GM19397 (cell line): ENCODE measurements at regions not wholly inside any gene's neighbourhood (a gene's known extent, or its start where the extent isn't known, plus 50 kb on each side); places are given as distances from the start of the nearest gene placed in this dataset.
"Not testable (repeated sequence)": the region's sequence is repeated elsewhere in the genome, so short reads cannot be mapped to it uniquely, and the experiment has no call there.

ENCODE experiments used
- ATAC-seq: cut with Tn5 transposase; IDR thresholded peaks from one replicate; pipeline ENCODE4 v1.9.1; 2021; ENCODE audit warnings: mild to moderate bottlenecking, moderate library complexity; ENCODE audit not compliant: unreplicated experiment

DNA sequence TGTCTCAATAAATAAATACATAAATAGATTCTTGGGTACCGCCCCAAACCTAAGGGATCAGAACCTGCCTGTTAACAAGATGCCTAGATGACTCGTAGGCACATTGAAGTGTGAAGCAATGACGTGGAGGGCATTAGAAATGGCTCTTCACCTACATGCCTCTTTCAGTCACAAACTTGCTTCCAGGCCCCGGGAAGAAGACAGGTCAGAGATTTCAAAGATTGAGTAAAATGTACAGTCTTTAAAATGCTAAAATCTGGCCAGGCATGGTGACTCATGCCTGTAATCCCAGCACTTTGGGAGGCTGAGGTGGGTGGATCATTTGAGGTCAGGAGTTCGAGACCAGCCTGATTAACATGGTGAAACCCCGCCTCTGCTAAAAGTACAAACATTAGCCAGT, 480.8 kb upstream of the JARID2 start:
- ATAC-seq = no peak

DNA sequence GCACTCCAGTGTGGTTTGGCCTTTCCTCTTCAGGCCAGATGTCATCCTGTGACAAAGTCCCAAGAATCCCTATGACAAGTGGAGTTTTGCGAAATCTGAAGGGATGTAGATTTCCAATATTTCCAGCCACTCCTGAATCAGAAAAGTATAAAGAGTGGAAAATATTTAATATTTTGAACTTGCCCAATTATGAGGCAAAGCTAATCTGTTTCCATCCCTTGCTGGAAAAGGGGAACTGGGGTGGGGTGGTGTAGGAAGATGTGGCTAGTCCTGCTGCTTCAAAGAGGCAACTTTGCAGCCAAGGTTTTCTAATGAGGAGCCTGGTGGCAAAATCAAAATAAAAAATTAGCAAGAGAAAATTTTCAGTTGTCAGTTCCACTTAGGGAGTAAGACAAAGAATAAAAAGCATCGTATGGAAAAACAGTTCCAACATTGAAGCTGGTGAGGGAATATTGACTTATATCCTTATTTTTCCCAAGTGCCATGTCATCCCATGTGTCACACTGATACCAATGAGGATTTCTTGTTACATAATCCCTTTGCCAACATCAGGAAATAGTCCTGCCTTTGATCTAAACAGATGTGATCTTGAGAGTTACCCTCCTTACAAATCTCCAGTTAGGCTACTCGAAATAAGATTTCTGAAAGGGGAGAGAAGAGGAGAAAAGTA, 480.0 kb upstream of the JARID2 start:
- no peak for ATAC-seq

DNA sequence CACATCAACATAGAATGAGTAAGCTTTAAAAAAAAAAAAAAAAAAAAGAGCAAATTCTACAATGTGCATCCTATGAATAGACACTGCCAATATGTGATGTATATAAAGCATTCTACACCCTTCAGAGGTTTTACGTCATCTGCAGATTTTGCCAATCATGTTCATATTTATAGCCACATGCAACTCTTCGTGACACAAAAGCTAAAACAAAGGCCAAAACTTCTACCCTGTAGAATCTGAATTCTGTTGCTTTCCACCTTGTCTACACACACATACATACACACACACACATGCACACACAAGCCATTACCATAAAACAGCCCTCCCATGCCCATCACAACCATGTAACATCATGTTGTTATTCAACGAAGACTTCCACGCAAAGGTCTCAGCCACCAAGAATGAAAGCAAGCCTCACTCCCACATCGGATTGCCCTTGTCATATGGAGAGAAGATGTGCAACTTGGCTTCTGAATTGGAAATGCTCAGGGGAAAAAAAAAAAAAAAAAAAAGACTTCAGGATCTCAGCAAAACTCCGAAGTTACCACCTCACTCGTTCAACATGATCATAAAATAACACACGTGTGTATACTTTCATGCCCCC, 479.4 kb upstream of the JARID2 start:
- no peak for ATAC-seq

DNA sequence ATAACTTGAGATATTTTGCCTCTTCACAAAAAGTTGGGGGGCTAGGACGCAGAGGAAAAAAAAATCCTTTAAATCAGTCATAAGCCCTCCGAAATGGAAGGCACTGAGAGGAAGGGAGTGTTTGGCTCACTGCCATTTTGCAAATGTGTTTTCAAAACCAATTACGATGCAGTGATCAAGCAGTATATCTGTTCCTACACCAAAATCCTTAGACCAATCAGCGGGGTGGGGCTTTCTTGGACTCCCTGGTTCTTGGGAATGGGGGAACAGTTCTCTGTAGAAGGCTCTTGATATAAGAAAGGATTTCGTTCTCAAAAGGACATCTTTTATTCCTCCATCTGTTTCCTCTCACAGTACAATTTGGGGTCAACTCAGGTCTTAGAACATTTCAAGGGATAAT, 478.6 kb upstream of the JARID2 start:
- no peak for ATAC-seq

DNA sequence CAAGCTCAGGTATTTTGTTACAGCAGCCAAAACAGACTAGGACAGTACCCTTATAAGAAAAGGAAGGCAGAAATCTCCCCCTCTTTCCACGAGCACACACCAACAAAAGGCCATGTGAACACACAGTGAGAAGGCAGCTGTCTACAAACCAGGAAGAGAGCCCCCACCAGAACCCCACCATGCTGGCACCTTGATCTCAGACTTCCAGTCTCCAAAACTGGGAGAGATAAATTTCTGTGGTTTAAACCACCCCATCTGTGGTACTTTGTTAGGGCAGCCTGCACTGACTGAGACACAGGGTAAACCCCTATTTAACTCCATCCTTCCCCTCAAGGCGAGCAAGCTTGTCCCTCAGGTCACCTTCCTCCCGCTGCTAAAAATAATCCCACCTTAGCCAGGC, 475.8 kb upstream of the JARID2 start:
- no peak for ATAC-seq

DNA sequence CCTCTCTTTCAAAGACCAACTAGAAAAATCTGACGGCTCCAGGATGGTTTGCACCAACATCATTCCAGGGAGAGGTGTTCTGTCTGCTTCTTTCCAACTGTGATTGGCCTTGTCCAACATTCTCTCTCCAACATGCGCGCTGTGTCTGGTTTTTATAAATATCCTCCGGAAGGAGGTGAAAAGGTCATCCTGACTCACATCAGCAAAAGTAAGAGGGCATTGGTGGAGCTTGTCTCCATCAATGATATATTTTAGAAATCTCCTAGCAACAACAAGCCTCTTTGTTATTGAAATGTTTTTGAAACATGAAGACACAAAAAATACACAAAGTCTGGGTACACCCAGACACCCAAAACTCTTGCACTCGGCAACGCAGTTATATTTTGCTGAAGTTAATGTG, 475.3 kb upstream of the JARID2 start:
- ATAC-seq = no peak

DNA sequence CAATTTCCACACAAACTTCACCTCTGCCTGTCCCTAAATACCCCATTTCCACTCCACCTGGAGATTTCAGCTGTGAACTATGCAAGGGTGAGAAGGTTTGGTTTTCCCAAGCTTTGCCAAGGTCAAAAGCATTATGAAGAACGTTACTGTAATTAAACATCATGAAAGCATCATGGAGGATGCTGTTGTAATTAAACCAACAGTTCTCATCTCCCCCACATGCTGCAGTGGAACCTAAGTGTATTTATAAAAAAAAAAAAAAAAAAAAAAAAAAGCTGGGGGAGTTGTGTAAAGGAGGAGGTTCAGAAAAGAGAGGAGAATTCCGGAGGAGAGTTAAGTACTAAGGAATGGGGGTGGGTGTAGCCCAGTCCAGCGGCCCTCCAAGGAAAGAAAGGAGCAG, 474.9 kb upstream of the JARID2 start:
- ATAC-seq = no peak

DNA sequence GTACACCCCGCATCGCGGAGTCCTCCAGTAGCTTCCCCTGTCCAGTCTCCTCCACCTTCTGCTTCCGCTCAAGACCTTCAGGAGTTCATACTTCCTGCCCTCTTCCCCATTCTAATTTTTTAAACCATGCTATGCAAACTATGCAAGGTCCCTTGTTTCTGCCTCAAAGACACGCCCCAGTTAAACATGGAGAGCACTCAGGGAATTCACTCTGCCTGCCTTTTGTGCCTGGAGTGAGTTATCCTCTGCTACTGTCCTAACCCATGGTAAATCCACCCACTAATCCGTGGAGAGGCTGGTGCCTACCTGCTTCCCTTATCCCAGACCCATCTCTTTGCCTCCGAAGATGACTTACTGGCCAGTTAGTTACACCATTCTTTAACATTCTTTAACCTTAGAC, 473.7 kb upstream of the JARID2 start:
- ATAC-seq = no peak

DNA sequence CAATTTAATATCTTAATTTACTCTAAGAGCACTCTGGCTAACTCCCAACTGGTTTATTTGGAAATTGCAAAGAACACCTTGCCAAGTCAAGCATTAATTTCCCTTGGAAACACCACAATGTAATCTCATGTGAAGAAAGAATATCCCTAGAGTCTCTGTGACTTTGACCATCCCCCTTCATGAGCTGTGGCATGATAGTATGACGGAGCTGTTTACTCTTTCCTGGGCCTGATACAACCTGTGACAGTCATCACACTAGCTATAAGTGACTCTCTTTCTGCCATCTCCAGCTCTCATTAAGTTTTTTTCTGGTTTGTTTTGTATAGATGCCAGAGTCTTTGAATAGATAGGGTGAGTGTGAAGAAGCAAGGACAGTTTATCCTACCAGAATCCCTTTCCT, 470.3 kb upstream of the JARID2 start:
- ATAC-seq = no peak

DNA sequence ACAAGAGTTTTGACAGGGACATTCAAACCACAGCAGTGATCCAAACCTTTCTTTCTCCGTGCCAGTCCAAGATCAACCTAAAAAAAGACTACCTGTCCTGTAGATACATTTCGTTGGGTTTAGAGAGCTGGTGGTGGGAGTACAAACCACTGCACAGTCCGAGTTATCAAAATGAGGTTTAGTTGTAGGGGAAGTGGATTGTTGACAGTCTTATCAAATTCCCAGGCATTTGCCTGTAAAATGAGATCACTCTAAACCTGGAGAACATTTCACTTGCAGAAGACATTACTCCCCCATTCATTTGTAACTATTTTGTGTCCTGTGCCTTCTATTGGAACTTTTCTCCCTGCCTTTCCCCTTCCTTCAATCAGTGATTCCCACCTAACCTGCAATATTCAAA, 469.6 kb upstream of the JARID2 start:
- no peak for ATAC-seq

DNA sequence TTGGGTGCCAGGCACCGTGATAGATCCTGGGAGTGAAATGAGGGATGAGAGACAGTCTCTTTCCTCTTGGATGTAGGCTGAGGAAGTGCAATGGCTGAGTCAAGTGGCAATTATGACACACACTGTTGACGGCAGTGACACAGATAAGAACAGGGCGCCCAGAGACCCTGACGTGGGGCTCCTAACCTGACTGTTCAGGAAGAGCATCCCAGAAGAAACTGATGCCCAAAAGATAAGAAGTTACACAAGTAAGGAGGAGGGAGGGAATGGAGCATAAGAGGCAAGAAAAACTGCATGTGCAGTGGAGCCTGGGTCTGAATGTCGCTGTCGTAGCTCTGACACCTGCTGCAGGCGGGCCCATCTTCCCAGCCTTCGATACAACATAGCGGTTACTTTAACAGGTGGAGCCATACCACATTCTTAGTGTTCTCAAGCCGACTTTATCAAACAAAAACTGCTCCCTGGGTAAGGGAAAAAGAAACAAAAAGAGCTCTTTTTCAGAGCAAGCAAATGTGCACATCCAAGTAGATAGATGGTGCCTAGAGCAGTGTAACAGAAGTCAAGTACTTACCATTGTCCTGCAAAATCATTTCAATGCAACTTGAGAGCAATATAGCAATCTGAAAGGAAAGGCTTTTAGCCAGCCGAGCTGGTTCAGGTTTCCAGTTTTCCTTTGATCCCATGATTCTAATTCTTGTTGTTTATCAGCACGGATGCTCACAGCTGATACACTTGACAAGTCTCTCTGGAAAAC, 463.9 kb upstream of the JARID2 start:
- no peak for ATAC-seq

DNA sequence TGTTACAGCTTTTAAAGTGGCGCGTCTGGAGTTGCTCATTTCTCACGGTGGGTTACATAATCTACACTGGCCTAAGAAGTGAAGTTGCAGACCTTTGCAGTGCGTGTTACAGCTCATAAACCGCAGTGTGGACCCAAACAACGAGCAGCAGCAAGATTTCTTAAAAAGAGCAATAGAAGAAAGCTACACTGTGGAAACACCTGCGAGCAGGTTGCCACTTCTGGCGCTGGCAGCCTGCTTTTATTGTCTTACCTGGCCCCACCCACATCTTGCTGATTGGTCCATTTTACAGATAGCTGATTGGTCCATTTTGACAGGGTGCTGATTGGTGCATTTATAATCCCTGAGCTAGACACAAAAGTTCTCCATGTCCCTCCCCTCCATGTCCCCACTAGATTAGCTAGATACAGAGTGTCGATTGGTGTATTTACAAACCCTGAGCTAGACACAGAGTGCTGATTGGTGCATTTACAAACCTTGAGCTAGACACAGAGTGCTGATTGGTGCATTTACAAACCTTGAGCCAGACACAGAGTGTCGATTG, 462.9 kb upstream of the JARID2 start:
- ATAC-seq = not testable (repeated sequence)

DNA sequence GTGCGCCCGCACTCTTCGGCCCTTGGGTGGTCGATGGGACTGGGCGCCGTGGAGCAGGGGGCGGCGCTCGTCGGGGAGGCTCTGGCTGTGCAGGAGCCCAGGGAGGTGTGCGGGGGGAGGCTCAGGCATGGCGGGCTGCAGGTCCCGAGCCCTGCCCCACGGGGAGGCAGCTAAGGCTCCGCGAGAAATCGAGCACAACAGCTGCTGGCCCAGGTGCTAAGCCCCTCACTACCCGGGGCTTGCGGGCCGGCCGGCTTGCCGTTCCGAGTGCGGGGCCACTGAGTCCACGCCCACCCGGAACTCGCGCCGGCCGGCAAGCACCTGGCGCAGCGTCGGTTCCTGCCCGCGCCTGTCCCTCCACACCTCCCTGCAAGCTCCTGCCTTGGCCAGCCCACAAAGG, 462.3 kb upstream of the JARID2 start:
- no peak for ATAC-seq

DNA sequence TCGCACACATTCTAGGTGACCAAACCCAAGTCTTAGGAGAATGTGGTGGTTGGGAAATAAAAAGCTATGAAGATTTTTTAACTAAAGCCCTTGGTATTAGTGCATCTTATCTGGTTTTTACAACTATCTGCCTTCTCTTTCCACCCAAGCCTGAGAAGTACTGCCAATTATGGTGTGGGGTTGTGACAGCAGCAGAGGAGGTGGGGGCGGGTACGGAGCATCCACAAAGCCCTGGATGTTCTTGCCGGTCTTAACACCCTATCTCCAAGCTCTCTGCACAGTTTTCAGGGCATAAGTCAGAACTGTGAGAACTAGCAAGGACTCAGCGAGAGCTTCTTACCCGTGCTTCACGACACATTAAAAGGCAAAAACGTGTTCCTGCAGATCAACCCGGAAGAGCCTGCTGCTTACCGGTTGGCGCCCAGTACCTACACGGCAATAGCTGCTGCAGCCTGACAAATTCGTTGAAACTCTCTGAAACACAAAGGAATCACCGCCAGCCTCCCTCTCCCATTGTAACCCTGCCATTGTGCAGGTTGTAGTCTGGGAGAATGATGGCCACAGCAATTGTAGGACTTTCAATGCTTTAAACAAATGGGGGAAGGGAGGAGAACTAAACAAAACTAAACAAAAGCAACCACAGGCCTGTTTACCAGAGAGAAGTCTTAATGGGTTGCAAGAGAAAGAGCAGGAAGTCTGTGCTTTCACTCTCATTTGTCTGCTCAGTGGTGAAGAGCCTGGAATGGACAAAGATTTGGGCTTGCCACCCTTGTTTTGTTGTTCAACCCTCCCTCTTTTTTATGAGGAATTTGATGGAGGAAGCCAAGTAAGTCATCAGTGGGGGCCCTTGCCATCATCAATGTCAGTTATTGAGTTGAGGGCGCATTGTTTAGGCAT, 461.0 kb upstream of the JARID2 start:
- ATAC-seq = no peak

DNA sequence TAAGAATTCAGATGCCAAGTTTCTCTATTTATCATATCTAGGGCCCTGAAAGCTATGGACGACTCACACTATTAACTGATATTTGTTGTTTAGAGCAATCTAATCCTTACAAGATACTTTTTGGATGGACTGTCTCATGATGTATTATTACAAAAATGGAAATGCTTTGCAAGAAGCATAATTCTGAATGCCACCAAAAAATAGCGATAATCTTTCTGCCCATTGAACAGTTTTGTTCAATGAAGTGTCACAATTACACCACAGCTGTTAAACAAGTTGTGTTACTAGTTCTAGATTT, 460.4 kb upstream of the JARID2 start:
- ATAC-seq = no peak

DNA sequence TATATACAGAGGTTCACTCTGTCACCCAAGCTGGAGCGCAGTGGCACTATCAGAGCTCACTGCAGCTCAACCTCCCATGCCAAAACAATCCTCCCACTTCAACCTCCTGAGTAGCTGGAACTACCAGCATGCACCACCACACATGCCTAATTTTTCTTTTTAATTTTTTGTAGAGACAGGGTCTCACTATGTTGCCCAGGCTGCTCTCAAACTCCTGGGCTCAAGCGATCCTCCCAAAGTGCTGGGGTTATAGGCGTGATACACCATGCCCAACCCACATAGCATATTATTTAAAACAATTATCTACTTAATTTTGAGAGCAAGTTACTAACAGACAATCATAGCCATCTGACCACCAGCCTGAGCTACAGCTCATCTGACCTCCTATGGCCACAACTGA, 459.9 kb upstream of the JARID2 start:
- ATAC-seq = no peak

DNA sequence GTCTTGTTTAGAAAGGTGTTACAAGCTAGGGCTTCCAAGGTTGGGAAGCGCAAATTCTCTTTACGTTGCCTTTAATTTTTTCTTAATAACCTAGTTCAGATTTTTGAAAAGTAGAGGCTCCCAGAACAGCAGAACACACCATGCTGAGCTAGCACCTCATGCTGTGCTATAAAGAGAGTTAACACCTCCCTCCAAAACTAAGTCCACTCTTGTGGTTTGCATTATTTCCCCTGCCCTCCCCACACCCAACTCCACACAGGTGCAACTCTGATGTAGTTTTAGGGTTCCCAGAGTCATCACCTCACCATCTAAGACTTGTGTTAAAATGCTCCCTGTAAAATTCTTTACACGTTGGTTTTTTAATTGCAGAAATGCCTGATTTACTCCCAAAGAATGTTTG, 459.4 kb upstream of the JARID2 start:
- ATAC-seq = no peak

DNA sequence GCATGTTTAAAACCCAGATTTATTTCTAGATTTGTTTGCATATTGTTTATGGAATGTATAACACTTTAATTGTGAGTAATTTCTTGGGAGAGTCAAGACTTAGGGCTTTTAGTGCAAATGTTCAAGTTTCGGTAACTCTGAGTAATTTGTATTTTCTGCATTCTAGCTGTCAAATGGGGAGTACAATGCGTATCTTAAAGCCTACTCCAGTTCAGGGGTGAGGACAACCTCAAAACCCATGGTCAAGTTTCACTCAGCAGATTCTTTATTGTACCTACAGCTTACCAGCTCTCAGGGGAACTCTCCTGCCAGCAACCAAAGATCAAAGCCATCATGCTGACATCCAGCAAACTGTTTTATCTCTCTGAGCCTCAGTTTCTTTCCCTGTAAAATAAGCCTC, 458.6 kb upstream of the JARID2 start:
- ATAC-seq = no peak

DNA sequence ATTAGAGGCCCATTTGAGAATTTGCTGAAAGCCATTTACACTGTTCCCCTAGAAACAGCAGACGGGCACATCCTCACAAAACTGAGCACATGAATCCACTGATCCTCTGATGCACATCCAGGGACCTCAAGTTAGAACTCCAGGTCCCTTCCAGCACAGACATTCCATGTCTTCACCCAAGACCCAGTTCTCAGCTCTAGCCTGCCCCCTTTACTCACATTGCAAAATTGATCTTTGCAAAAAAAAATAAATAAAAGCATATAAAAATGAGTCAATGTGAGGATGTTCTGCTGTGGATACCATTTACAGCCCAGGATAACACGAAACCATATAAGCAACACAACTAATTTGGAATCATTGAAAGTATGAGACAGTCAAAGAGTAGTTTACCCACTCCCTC, 458.2 kb upstream of the JARID2 start:
- no peak for ATAC-seq

DNA sequence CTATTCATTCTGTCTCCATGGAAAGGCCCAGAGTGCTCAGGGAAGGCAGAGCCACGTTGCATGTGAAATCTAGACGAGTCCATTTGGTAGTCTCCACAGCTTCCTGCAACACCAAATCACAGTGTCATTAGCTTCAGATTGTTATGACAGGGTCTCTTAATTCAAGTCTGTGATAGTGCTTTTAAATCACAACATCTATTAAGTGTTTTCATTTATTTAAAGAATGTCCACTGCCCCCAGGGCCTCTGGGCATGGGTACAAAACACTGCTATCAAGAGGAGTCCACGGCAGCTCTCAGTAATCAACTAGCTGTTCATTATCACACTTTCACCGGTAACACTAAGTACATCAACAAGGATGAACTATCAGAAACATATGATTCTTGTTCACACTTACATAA, 455.9 kb upstream of the JARID2 start:
- no peak for ATAC-seq

DNA sequence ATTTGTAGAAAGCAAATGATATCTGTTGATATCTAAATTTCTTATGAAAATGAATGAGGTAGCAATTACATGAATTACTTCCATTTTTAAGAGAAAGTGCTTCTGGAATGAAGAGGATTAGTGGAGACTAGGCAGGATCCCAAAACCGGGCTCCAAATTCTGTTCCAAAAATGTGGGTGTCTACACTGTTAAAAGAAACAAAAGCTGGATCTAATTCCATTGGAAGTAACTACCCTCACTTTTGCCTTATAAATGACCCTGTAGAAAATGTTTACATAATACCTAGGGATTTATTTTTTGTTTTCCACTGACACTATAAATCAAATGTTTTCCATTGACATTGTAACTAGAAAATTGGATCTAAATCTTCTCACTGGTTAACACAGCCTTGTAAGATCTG, 454.9 kb upstream of the JARID2 start:
- ATAC-seq = no peak
